ENCODE measurements at regions not wholly inside any gene's neighbourhood (a gene's known extent, or its start where the extent isn't known, plus 50 kb on each side); places are given as distances from the start of the nearest gene placed in this dataset.

DNA sequence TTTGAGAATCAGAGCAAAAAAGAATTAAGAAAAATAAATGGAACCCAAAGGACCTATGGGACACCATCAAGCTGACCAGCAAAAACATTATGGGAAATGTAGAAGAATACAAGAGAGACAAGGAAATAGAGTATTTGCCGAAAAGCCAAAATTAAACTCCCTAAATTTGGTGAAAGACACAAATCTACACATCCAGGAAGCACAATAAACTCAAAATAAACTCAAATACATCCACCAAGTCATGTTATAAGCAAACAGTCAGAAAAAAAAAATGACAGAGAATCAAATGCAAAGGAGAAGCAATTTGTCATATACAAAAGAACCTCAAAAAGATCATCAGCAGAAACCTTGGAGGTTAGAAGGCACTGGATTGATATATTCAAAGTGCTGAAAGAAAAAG is 105.4 kb downstream of the ZNF33B start:
- no peak for TF ChIP-seq CTCF (IDR thresholded peaks at IDR 0.05)

- no peak for TF ChIP-seq CTCF (IDR thresholded peaks at IDR 0.05)
These were observed 115.3 kb downstream of the ZNF33B start for GRCh38 chr10:42523098-42523497.

GRCh38 chr10:42519761-42520460 is 118.5 kb downstream of the ZNF33B start:
- TF ChIP-seq CTCF (IDR thresholded peaks at IDR 0.05): no peak

GRCh38 chr10:42519079-42519478 is 119.3 kb downstream of the ZNF33B start:
- no peak for TF ChIP-seq CTCF (IDR thresholded peaks at IDR 0.05)

GRCh38 chr10:42513921-42514320 is 124.4 kb downstream of the ZNF33B start:
- TF ChIP-seq CTCF (IDR thresholded peaks at IDR 0.05): no peak

- TF ChIP-seq CTCF (IDR thresholded peaks at IDR 0.05): no peak
These were observed 146.6 kb downstream of the ZNF33B start for GRCh38 chr10:42491801-42492200.

- TF ChIP-seq CTCF (IDR thresholded peaks at IDR 0.05): no peak
These were observed 147.3 kb downstream of the ZNF33B start for GRCh38 chr10:42491001-42491592.

Measured in LNCAP (cell line).